ENCODE measurements at regions not wholly inside any gene's neighbourhood (a gene's known extent, or its start where the extent isn't known, plus 50 kb on each side); places are given as distances from the start of the nearest gene placed in this dataset.

DNA sequence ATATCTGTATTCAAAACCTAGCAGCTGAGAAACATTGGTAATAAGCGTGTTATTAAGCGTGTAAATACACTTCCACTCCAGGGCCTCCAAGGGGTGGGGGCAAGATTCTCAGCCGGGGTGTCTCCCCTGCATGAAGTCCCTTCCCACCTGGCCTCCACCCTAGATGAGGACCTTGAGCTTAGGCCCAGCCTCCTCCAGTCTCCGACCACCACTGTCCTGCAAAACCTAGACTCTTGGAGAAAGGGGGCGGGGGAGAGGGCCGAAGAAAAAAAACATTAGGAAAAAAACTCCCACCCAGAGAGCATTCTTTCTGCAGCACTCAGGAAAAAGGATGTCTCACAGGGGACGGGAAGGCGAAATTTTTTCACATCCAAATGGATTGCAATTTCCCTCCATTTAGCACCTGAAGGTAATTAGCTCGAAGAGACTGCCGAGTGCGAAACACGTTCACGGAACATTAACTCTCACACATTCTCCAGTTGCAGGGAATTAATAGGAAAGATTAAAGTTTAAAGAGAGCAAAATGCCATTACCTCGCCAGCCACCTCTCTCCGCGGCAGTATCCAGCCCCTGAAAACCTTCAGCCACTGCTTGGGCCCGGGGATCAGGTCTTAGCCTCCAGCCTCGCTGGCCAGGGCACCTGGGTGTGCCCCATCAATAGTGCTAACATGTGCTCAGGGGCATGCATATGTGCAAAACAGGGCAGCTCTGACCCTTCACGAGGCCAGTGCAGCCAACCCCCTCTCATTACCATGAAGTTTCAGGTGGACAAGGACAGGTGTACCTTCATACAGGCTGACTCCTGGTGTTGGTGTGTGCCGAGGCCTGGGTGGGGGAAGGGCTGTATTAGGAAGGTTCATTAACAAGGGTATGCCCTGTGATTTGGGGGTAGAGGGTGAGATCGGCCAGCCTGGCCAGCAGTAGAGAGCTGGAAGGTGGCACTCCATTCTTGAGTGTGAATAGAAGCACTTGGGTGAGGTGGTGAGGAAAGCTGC, 77.2 kb downstream of the HIF1AN start:
- Mint-ChIP-seq H3K9me3 (no peaks in the 10 kb centered on the region), H3K27ac (no peak overlapping the region), H3K36me3 (no peaks in the 10 kb centered on the region)
- no peak for DNase-seq (ENCODE audit: low spot score in 2 of 2)
- no peak for ATAC-seq

DNA sequence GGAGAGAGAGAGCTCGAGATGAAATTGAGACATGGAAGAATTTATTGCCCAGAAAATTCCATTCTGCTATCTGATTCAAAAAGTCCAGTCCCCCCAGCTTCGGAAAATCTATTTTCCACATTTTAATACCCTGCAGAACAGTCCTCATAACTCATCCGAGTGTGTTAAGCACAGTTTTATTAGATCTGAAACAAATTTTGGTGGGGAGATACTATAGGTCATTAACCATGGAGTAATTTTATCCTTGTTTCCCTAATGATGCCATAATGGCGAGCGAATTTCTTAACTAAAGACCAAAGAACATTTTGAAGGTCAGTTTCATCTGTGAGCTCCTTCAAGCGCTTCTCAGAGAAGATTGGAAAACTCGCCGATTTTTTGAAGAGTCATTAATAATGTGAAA, 78.1 kb downstream of the HIF1AN start:
- no peak for ATAC-seq
- no peak for DNase-seq (ENCODE audit: low spot score in 2 of 2)
- Mint-ChIP-seq H3K27ac (no peak overlapping the region), H3K9me3 (no peaks in the 10 kb centered on the region), H3K36me3 (no peaks in the 10 kb centered on the region)

DNA sequence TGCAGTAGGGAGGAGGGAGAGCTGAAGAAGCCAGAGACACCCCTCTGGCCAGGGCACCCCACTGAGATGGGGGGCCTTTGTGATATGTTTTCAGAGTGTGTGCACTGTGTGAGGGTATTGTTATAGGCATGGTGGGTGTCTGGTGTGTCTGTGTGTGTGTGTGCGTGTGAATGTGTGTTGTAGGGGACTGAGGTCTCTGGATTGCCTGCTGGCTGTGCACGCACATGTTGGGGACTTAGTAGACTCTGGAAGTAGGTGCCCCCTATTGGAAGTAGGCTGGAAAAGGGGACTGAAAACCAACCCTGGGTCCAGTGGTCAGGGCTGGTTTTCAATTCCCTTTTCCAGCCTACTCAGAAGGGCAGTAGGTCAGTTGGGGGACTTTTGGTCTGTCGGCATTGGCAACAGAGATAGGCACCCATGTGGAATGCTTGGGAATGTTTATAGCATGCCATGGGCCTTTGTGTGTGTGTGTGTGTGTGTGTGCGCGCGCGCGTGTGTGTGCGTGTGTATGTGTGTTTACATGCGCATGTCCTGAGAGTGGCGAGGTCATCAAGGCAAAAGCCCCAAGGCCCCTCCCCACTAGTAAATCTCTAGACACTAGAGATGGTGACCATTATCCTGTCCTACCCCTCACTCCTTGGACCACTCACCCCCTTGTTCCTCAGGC, 78.8 kb downstream of the HIF1AN start:
- no peaks in the 10 kb centered on the region for H3K36me3 Mint-ChIP-seq
- H3K27ac Mint-ChIP-seq, result no peak overlapping the region
- no peaks in the 10 kb centered on the region for H3K9me3 Mint-ChIP-seq
- ATAC-seq (no peak), DNase-seq (ENCODE audit: low spot score in 2 of 2) (no peak)

DNA sequence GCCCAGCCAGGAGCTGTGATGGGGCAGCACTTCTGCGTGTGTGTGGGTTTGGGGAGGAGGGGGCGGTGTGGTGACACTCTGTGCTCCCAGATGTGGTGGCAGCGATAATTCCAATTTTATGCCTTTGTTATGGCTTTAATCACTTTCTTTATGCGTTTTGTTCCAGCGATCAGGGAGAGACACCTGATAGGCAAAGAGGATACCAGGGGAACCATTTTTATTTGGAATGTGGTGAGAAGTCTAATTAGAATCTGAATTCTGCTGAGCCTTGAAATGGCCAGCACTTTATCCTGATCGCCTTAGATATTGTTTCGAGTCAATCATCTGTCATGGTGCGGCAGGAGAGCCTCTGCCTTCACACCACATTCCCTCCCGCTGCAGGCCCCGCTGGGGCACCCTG, 79.5 kb downstream of the HIF1AN start:
- Mint-ChIP-seq H3K36me3 (no peaks in the 10 kb centered on the region), H3K9me3 (no peaks in the 10 kb centered on the region), H3K27ac (no peak overlapping the region)
- ATAC-seq (no peak), DNase-seq (ENCODE audit: low spot score in 2 of 2) (no peak)

DNA sequence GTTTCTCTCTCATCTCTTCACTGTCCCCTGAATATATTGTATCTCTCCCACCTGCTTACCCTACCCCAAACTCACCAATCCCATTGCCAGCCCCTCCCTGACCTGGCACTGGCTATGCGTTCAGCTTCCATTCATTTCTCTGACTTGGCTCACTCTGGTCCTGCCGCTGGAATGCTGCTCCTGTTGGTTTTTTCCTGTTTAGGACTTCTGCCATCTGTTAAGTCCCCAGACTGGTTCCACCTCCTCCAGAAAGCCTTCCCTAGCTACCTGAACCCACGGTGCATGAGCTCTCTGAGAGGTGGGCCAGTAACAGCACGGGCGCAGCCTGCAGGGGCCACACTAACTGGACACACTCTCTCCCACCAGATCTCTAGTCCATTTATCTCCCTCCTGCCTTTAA, 80.2 kb downstream of the HIF1AN start:
- Mint-ChIP-seq H3K27ac (no peak overlapping the region), H3K9me3 (no peaks in the 10 kb centered on the region), H3K36me3 (no peaks in the 10 kb centered on the region)
- DNase-seq (ENCODE audit: low spot score in 2 of 2), result no peak
- ATAC-seq, result no peak

DNA sequence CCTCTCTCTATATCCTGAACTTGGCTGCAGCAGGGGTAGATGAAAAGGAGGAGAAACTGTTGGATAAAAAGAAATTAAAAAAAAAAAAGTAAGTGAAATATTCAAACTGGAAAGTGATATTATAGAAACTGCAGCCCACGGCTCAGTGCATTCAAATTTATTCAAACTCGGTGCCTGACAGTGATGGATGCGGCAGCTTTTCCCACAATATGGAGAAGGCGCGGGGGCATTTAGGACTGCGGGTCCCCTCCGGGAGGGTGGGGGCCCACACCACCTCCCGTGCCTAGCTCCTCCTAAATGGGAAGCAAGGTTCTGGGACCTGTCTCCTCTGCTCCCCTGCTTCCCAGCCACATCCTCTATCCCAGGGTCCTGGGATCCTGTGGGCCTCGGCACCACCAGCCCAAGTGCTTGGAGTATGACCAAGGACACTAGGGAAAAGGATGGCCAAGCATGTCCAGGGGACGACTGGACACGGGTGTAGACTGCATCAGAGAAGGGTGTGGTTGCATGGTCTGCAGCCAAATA, 82.4 kb downstream of the HIF1AN start:
- Mint-ChIP-seq H3K27ac (no peak overlapping the region), H3K36me3 (no peaks in the 10 kb centered on the region), H3K9me3 (no peaks in the 10 kb centered on the region)
- DNase-seq (ENCODE audit: low spot score in 2 of 2) (no peak), ATAC-seq (no peak)

DNA sequence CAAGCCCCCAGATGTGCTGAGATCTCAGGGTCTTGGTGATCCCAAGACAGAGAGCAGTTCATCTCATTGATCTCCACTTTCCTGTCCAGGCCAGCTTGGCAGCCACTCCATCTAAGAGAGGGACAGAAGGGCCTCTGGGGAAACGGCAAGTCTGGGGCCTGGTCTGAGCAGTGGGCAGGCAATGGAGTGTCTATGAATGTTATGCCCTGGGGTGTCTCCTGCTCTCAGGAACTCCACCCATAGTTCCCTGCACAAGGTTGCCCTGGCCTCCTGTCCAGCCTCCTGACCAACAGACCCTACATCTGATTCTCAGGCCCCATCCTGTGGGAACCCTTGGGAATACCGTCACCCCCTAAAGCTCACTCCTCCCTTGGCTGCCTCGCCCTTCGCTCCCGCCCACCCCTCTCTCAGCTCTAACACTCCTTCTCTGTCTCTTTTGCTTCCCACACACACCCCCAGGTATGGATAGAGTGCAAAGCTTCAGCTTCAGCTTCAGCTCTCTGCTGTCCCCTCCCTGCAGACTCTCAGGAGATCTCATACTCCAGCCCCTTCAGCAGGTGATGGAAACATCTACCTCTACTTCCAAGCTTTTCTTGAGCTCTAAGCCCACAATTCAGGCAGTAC, 83.0 kb downstream of the HIF1AN start:
- H3K9me3 Mint-ChIP-seq, result no peaks in the 10 kb centered on the region
- H3K36me3 Mint-ChIP-seq, result no peaks in the 10 kb centered on the region
- DNase-seq (ENCODE audit: low spot score in 2 of 2), result no peak
- no peak overlapping the region for H3K27ac Mint-ChIP-seq
- no peak for ATAC-seq

DNA sequence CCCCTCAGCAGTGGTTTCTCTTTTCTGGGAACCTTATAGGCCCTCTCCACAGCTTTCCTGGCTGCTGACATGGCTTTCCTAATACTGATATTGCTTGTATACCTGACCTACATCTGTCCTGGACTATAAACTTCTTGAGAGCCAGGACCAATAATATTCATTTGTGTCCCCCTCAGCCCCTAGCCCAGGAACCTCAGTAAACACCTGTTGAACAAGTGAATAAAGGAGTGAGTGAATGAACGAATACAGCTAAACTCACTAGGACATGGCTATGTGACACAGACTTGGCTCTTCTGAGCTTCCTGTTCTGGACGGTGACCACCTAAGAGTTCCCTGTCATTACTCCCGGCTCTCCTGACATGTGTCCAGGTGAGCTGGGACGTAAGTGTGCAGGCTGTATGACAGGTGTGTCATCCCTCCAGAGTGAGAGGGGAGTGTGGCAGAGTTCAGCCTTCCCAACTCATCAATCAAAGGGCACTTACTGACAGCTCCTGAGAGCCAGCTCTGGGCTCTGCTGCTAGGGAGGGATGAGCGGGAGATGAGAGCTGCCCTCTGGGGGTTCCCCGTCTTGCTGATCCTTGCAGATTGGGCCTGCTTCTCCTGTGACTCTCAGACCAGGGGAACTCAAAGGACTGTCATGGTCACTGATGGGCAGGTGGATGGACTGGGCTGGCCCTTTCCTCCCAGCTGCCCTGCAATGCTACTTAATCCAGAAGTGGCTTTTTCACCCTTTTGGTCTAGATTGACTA, 84.5 kb downstream of the HIF1AN start:
- H3K27ac Mint-ChIP-seq, result no peak overlapping the region
- no peak for DNase-seq (ENCODE audit: low spot score in 2 of 2)
- H3K36me3 Mint-ChIP-seq, result no peaks in the 10 kb centered on the region
- no peak for ATAC-seq
- H3K9me3 Mint-ChIP-seq, result no peaks in the 10 kb centered on the region

DNA sequence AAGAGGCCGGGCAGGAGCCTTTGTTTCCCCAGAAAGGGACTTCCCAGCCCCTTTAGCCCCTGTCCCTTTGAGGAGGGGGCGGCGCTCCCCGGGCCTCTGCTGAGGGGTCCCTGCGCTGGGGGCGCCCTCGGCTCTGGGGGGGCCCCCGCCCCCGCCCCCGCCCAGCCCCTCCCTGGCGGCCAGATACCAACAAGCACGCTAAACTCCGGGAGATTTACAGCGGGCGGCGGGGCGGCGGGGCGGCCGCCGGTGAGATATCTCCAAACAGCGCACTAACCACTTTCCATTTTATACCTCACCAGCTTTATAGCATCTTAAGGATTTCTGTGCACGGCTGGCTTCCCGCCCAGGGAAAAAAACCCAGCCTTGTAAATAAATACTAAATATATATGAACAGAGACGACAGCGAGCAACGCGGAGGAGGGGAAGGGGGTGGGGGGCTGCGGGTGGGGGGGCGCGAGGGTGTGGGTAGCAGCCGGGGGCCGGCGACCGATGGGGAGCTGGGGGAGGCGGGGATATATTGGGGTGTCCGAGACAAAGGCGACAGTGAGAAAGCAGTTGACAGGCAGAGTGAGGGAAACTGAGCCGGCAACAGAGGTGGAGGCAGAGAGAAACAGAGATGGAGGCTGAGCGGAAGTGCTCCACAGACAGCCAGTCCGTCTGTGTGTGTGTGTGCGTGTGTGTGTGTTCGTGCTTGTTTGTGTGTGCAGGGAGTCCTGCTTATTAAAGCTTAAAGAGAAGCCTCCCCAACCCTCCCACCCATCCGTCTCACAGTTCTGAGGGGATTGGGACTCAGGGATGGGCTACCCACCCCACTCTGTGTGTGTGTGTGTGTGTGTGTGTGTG, 85.8 kb downstream of the HIF1AN start:
- Mint-ChIP-seq H3K9me3 (no peaks in the 10 kb centered on the region), H3K36me3 (no peaks in the 10 kb centered on the region), H3K27ac (no peak overlapping the region)
- DNase-seq (ENCODE audit: low spot score in 2 of 2), result peak in 1 of 2 donors; percentile 18
- peak in 1 of 2 donors; percentile 24 for ATAC-seq

DNA sequence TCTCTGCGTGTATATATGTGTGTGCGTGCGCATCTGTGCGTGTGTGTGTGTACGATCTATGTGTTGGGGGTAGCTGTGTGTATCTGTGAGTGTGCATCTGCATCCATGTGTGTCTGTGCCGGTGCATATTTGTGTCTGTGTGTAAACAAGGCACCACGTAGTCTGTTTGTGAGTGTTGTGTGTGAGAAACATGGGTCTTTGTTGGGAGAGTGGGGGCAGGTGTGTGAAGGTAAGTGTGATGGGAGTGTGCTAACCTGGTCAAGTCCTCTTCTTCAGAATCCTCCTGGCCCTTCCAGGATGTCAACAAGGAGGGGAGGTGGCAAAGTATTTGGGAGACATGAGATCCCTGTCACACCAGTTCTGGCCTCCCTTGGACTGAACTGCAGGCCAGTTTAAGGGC, 87.2 kb downstream of the HIF1AN start:
- H3K9me3 Mint-ChIP-seq, result no peaks in the 10 kb centered on the region
- H3K36me3 Mint-ChIP-seq, result no peaks in the 10 kb centered on the region
- no peak overlapping the region for H3K27ac Mint-ChIP-seq
- DNase-seq (ENCODE audit: low spot score in 2 of 2), result no peak
- ATAC-seq, result no peak

DNA sequence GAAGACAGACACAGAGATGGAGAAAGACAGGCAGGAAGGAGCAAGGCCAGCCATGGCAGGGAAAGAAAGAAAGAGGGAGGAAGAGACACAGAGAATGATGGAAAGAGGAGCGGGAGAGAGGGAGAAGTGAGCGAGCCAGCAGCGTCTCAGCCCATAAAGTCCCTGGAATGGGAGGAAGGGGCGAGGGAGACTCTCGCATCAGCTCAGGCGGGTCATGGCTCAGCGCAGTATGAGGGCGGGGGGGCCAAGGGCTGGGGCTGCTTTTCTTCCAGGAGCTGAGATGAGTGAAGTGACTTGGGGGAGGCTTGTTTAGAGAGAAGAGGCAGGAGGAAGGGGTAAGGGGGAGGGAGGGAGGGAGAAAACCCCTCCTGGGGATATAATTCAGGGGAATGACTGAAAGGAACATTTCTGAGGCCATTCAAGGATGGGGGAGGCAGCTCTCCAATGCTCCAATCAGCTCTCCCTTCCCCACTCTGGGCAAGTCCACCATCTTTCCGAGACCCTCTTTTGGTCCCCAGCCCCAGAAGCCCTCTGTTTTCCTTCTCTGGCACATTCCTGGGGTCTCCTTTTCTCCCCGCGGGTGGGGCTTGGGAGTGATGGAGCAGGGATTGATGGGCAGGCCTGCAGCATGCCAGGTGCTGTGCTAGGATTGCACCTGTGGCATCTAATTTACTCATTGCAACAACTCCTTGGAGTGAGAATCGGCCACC, 87.9 kb downstream of the HIF1AN start:
- no peak overlapping the region for H3K27ac Mint-ChIP-seq
- DNase-seq (ENCODE audit: low spot score in 2 of 2), result no peak
- no peak for ATAC-seq
- H3K36me3 Mint-ChIP-seq, result no peaks in the 10 kb centered on the region
- H3K9me3 Mint-ChIP-seq, result no peaks in the 10 kb centered on the region

DNA sequence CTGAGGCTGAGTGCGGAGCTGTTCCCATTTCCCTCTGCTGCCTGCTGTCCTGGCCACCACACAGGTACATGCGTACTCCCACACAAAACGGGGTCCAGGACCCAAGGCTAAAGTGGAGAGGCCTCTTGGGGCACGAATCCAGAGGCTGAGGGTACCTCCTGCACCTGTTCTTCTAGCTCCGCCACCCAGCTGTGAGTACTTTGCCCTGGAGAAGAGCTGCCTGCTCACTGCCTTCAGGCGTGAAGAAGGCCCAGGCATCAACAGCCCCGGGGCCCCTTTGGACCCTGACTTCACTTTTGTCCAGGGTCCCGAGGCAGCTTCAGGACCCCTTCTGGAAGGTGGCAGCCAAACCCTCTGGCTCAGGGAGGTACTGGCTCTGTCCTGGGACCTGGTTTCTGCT, 88.6 kb downstream of the HIF1AN start:
- DNase-seq (ENCODE audit: low spot score in 2 of 2), result no peak
- Mint-ChIP-seq H3K27ac (no peak overlapping the region), H3K36me3 (no peaks in the 10 kb centered on the region), H3K9me3 (no peaks in the 10 kb centered on the region)
- no peak for ATAC-seq

DNA sequence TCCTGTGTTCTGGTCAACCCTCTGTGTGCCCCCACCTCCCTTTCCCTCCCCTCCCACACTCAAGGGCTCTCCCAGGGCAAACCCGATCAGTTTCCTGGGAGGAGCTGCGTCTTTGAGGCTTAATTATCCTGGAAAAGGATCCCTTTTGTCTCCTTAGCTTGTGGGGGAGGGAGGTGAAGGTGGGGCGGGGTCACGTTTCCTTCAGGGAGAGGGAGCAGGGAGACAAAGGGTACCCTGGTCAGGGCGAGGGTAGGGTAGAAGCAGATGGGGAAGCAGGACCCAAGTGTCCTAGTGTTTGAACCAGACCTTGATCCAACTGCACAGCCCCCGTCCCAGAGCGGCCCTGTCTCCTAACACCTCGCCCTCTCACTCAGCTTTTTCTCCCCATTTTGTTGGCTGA, 90.1 kb downstream of the HIF1AN start:
- ATAC-seq (no peak), DNase-seq (ENCODE audit: low spot score in 2 of 2) (no peak)
- no peaks in the 10 kb centered on the region for H3K36me3 Mint-ChIP-seq
- no peak overlapping the region for H3K27ac Mint-ChIP-seq
- H3K9me3 Mint-ChIP-seq, result no peaks in the 10 kb centered on the region

DNA sequence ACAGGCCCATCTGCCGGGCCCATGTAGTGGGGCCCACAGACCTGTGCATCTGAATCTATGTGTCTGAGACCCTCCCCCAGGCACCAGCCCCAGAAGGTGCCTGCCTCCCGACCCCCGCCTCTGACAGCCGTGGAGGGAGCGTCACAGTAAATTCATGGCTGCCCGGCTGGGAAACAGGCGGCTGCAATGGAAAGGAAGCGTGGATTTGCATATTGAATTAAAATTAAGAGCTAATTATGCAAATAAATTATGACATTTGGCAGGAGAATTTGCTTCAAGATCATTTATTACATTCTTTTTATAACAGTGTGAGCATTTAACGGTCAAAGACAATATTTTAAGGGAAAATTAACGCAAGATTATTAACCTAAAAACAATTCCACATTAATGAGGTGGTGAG, 92.3 kb downstream of the HIF1AN start:
- Mint-ChIP-seq H3K36me3 (no peaks in the 10 kb centered on the region), H3K9me3 (no peaks in the 10 kb centered on the region), H3K27ac (no peak overlapping the region)
- no peak for DNase-seq (ENCODE audit: low spot score in 2 of 2)
- ATAC-seq, result no peak

DNA sequence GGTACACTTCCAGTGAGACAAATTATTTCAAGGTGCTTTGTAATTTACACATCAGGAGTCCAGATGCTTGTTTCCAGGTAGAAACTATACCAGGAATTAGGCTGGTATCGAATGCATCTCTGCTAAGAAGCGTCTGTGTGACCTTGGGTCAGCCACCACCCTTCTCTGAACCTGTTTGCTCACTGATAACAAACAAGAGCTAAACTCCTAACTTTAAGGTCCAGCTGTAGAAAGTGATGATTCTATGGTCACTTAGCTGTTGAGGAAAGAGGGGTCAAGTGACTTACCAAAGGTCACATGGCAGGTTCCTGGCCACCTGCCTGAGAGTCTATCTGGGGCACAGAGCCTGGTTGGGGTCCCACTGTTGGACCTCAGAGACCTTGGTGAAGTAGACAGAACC, 95.4 kb downstream of the HIF1AN start:
- no peak for DNase-seq (ENCODE audit: low spot score in 2 of 2)
- ATAC-seq, result no peak
- H3K36me3 Mint-ChIP-seq, result no peaks in the 10 kb centered on the region
- H3K9me3 Mint-ChIP-seq, result no peaks in the 10 kb centered on the region
- no peak overlapping the region for H3K27ac Mint-ChIP-seq

Data from activated naive CD4-positive, alpha-beta T cell treated with anti-CD3 and anti-CD28 coated beads, Interleukin-2, amount 50 U/mL, for 72 hours (primary cell).